ENCODE measurements at regions not wholly inside any gene's neighbourhood (a gene's known extent, or its start where the extent isn't known, plus 50 kb on each side); places are given as distances from the start of the nearest gene placed in this dataset.

DNA sequence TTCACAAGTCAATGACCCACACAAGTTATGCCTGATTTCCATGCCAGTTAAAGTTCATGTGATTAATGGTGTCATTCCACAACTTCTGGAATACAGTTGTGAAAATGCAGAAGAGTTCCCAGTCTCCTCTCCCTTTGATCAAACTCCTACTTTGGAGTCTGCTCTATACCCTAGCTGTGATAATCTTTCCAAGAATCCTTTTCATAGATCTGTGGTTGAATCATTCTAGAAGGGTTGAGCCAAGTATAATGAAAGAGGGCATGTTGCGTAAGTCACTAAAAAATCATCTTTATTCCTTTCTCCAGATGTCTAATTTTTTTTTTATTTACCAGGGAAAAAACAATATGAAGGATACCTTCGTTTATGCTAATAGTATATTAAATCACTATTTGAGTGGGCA is 89.7 kb upstream of the CARD18 start:
- no peak for DNase-seq

- no peak for DNase-seq
Observed at GRCh38 chr11:105227363-105227762, 87.8 kb upstream of the CARD18 start.

DNA sequence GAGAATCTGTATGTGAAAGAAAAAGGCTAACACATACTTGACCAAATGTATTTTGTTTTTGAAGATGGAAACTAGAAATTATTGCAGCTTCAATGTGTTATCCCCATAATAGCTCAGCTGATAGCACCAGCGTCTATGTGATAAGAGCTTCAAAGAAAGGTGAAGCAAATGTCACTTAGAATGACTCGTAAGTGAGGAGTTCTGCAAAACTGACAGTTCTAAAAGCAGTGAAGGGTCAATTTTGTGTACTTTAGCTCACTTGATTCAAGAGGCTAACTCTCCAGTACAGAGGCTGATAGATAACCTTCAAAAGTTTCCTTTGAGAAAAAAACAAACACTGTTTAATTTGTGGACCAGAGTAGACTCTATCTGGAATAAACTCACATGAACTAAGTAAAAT is 87.2 kb upstream of the CARD18 start:
- DNase-seq, result no peak

DNA sequence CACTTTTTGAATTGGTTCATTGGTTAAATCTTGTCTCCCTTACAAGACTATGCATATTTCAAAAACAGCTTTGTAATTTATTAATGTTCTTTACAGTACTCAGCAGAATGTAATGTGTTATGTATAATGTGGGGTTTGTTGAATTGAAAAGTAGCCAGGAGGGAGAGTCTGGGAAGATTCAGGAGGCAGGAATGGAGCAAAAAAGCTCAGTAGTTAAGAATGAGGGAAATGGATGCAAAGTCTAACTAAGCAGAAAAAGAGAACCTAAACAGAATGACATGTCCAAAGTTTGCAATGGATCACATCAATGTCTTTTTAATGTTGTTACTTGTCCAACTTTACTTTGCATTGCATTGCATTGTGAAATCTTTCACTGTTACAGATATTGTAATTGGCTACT is 86.5 kb upstream of the CARD18 start:
- no peak for DNase-seq

DNA sequence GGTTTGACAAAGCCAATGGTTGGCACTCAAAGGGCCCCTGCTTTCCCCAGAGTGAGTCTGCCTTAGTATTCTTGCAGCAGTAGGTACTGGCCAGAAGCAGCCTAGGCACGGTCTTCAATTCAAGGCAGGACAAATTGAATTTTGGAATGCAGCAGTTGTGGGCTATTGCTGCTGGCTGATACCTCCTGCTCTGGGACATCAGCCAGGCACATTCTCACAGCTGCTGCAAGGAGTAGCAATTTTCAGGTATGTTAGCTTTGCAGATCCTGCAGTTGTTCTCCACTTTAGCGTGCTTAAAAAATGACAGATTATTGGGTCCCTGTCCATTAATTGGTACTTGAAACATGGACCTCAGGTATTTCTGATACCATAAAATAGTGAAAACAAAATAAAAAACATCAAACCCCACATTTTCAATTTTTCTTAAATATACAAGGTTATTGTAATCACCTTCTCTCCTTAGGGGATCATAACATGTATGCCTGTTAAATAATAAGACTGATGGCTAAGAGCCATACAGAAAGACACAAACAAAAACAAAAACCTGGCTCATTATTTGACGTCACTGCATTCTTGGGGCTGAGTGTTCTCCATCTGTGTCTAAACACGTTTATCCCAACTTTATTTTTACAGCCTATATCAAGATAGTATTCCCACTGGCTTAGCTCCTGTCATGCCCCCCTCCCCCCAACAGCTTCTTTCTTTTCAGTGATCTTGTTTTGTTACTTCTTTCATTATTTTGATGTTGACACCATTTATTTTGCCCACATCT is 85.1 kb upstream of the CARD18 start:
- DNase-seq, result no peak

DNA sequence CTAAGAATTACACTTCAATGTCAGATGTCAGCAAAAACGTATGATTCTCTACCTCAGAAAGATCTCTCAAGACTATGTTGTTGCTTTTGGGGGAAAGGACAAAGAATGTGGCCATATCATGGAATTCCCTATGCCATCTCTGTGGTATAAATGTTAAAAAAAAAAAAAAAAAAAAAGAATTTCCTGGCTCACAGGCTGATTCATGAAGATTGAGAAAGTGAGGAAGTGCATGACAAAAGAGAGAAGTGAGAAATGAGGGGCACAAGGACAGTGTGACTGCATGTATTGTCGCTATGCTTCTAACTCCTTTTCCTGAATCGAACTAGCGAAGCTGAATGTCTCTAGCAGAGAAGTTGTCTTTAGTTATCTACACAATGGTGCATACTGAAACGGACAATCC is 80.6 kb upstream of the CARD18 start:
- no peak for DNase-seq

DNA sequence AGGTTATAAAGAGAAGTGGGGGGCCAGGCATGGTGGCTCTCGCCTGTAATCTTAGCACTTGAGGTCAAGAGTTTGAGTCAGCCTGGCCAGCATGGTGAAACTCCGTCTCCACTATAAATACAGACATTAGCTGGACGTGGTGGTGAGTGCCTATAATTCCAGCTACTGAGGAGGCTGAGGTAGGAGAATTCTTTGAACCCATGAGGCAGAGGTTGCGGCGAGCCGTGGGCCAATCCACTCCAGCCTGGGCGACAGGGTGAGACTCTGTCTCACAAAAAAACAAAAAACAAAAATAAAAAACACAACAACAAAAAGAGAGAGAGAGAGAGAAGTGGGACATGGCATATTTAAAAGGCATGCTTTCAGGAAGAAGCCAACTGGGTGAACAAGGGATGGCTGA is 80.1 kb upstream of the CARD18 start:
- no peak for DNase-seq

DNA sequence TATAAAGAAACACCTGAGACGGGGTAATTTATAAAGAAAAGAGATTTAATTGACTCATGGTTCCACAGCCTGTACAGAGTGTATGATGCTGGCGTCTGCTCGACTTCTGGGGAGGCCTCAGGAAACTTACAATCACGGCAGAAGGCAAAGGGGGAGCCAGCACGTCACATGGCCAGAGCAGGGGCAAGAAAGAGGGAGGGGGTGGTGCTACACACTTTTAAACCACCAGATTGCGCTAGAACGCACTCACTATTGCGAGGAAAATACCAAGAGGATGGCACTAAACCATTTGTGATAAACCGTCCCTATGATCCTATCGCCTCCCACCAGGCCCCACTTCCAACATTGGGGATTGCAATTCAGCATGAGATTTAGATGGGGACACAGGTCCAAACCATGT is 79.7 kb upstream of the CARD18 start:
- DNase-seq, result no peak

DNA sequence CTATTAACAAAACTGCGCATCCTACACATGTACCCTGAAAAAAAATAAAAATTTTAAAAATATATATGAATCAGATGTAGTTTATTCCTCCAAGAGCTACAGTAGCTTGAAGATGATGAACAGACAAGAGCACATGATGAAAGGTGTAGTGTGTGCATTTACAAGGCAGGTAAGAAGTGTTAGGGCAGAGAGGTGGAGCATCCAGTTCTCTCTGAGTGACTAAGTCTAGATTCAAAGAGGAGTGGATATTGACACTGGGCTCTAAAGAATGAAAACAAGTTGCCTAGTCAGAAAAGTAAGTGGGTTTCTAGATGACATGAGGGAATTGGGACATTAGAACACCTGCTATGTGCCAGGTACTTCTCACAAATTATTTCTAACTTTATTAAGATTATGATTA is 76.0 kb upstream of the CARD18 start:
- no peak for DNase-seq

DNA sequence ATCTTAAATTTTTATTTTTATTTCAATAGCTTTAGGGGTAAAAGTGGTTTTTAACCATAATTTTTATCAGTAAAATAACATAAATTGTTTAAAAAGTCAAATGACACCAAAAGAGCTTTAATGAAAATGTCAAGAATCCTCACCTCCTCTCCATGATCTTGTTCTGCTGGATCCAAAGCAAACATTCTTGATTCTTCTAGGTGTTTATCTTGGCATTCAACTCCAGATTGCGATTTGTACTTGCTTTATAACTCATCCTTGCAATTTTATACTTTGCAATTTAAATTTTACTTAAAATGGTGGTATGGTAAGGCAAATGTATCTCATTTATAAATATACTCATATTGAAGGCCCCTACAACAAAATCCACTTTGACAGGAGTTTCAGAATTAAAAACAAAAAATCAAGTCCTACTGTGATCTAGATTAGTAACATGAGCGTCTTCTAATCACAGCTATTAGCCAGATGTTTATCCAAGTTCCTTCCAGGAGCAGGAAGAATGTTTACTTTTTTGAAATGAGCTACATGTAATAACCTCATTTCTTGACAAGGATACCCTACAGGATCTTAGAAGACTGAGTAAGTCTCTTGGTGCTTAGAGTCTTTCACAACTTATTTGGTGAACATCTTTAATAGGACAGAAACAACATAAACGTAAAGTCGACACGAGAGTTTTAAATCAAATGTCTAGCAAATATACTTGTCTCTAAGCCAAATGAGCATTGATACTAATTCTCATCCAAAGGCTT is 72.4 kb upstream of the CARD18 start:
- DNase-seq, result peak; percentile 64

DNA sequence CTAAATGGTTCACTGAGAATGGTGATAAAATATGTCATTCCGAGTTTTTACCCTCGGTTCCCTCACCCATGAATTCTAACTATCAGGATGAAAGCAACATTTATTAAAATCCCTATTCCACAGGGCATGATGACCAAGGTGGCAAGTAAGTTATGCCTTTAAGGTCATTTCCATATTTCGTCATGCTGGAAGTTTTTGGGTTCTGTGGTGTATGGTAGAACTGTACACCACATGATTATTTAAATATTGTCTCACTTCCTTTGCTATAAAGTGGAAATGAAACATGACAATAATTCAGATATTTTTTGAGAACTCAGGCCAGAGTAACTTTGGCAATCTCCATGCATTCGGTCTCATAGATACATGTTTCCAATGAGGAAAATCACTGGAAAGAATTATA is 68.5 kb upstream of the CARD18 start:
- no peak for DNase-seq

DNA sequence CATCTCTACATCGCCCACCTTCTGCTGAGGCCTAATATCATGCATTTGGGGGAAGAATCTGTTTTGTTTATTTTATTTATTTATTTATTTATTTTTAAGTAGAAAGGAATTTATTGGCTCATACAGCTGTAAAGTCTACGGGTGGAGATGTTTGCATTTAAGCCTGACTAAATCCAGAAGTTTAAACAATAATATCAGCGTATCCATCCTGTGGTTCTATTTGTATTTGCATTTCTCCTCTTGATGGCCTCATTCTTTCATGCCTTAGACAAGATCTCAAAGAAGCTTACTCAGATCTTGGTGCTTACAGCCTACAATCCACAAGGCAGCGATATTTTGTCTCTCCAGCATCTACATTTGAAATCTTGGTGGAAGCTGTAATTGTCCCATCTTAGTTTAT is 67.1 kb upstream of the CARD18 start:
- no peak for DNase-seq

GRCh38 chr11:105204636-105205035 is 65.1 kb upstream of the CARD18 start:
- DNase-seq, result no peak

- DNase-seq, result no peak
Observed at GRCh38 chr11:105203569-105204240, 64.1 kb upstream of the CARD18 start.

GRCh38 chr11:105202844-105203548 is 63.4 kb upstream of the CARD18 start:
- DNase-seq, result no peak

GRCh38 chr11:105202422-105202821 is 62.9 kb upstream of the CARD18 start:
- DNase-seq, result no peak

- no peak for DNase-seq
Observed at GRCh38 chr11:105201166-105201565, 61.6 kb upstream of the CARD18 start.

GRCh38 chr11:105197071-105197815 is 57.7 kb upstream of the CARD18 start:
- DNase-seq, result no peak

- DNase-seq, result no peak
Observed at GRCh38 chr11:105193260-105193659, 53.7 kb upstream of the CARD18 start.

DNA sequence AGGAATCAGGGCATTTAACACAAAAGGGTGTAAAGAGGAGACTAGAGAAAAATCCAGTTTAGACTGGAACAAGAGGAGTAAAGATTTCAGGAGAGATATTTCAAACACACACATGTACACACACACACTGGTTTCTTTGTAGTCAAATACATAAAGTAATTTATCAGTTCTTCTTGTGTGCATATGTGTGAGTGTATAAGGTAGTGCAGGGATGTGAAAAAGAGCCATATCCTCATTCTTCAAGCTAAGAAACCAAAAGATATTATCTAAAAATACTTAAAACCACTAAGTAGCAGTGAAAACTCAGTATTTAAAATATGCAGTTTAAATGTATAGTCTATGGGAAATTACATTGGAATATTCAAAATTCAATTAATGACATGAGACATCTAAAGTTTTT is 52.5 kb upstream of the CARD18 start:
- DNase-seq, result no peak

DNA sequence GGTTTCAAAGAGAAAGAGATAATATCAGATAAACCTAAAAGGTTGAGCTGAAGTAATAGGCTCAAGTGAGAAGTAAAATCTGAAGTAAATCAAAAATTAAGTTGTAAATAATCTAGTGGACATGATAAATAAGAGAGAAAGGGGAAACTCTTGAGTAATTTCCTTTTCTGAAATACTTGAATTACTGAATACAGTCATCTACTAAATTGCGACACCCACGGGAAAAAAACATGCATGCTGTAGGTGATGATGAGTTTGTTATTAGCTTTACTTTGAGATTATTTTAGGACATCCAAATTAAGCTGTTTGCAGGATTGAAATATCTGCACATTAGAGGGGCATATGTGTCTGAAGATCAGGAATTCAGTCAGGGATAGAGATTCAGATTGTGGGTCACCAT is 50.0 kb upstream of the CARD18 start:
- DNase-seq, result no peak

Measured in fibroblast of skin of back (primary cell).